Body of pancreas (tissue), 4 donors: ENCODE measurements at regions not wholly inside any gene's neighbourhood (a gene's known extent, or its start where the extent isn't known, plus 50 kb on each side); places are given as distances from the start of the nearest gene placed in this dataset.

Experiments
- ATAC-seq: fragments of 150-250 bp; one replicate; pipeline ENCODE4 v1.9.1; 2016
- DNase-seq, 4 donors: peaks; one replicate each; pipeline ENCODE4 v3.0.0-alpha.2; 2019
- H3K27ac ChIP-seq, 4 donors: fragments of 200-600 bp; sonication (generic); 1 replicate in 3 of 4; 2 replicates in 1 of 4; pipeline versions ENCODE4 v1.5.1 to v1.6.1; 2016 to 2019; ENCODE audit warnings: mild to moderate bottlenecking in 1 of 4, mixed read lengths in 1 of 4, moderate library complexity in 1 of 4
- H3K27me3 ChIP-seq, 2 donors: fragments of 200-600 bp; sonication (generic); one replicate each; pipeline ENCODE4 v1.6.0; 2016; ENCODE audit warnings: mild to moderate bottlenecking in 1 of 2
- H3K36me3 ChIP-seq, 2 donors: fragments of 200-600 bp; sonication (generic); replicated peaks in 1 of 2; 2 replicates each; pipeline ENCODE4 v1.5.1; 2016; ENCODE audit warnings: low read depth in 2 of 2; ENCODE audit not compliant: insufficient read depth in 1 of 2
- H3K4me1 ChIP-seq: fragments of 200-600 bp; sonication (generic); one replicate; pipeline ENCODE4 v1.6.0; 2016
- H3K4me3 ChIP-seq, 2 donors: fragments of 200-600 bp; sonication (generic); 1 replicate in 1 of 2; 2 replicates in 1 of 2; pipeline ENCODE4 v1.5.1; 2016 to 2019
- H3K9me3 ChIP-seq, 3 donors: fragments of 200-600 bp; sonication (generic); 1 replicate in 2 of 3; 2 replicates in 1 of 3; pipeline ENCODE4 v1.5.1; 2016
- POLR2A ChIP-seq, 3 donors: fragments of 450-650 bp; IDR thresholded peaks; one replicate each; pipeline ENCODE4 v1.6.1; 2016; ENCODE audit warnings: antibody characterized with exemption in 3 of 3, mild to moderate bottlenecking in 2 of 3
- WGBS, 2 donors: methylation state at CpG; one replicate each; pipeline ENCODE4 v1.1.5; 2017; 5-methylcytosine and 5-hydroxymethylcytosine counted together
- intact Hi-C: fragments of 100-400 bp; cut with DNase I; formaldehyde crosslinking; loops from one replicate; pipeline ENCODE4 v1.15.1; 2023
- TF ChIP-seq, protein P1 (sequence below), 7 experiments: fragments of 450-650 bp in 4 of 7; fragments of 200-600 bp in 3 of 7; sonication (generic) in 3 of 7; IDR thresholded peaks; one replicate each; pipeline ENCODE4 v1.5.1; 2016 to 2019; ENCODE audit warnings: antibody characterized with exemption in 7 of 7

DNA sequence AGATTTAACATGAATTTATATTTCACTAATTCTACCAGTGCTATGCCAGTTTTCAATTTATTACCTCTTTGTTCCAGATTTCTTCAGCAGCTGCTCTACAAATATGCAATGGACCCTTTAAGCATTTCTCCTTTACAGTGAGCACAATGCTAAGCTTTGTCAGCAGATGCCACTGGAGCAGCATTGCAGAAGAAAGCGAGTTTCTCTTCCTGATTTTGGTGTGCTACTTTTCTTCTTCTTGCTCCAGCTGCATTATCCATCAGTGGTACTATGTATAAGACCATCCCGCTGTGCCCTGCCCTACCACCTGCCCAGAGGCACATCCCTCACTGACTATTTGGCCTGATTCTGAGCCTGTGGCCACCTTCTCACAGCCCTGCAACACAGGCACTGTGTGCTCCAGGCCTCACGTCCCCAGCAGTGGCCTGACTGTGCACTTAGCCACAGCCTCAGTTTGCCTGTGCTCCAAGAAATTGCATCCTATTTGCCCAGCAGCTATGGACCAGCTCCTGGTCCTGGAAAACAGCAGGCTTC is 84.1 kb downstream of the TNFAIP3 start:
- DNase-seq = no peak
- TF ChIP-seq, protein P1, sequence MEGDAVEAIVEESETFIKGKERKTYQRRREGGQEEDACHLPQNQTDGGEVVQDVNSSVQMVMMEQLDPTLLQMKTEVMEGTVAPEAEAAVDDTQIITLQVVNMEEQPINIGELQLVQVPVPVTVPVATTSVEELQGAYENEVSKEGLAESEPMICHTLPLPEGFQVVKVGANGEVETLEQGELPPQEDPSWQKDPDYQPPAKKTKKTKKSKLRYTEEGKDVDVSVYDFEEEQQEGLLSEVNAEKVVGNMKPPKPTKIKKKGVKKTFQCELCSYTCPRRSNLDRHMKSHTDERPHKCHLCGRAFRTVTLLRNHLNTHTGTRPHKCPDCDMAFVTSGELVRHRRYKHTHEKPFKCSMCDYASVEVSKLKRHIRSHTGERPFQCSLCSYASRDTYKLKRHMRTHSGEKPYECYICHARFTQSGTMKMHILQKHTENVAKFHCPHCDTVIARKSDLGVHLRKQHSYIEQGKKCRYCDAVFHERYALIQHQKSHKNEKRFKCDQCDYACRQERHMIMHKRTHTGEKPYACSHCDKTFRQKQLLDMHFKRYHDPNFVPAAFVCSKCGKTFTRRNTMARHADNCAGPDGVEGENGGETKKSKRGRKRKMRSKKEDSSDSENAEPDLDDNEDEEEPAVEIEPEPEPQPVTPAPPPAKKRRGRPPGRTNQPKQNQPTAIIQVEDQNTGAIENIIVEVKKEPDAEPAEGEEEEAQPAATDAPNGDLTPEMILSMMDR (IDR thresholded peaks at IDR 0.05) = no peak
- no peak for TF ChIP-seq POLR2A (IDR thresholded peaks at IDR 0.05)
- no peak for ATAC-seq
- Histone ChIP-seq H3K36me3 (no peaks in the 10 kb centered on the region), H3K27me3 (no peaks in the 10 kb centered on the region), H3K9me3 (no peaks in the 10 kb centered on the region), H3K4me1 (no peaks in the 10 kb centered on the region), H3K27ac (no peak overlapping the region), H3K4me3 (no peak overlapping the region)
- intact Hi-C loops = no loop called here
- WGBS, 2 donors = 68 to 84% methylated on average over 3 of the region's 3 CpGs

DNA sequence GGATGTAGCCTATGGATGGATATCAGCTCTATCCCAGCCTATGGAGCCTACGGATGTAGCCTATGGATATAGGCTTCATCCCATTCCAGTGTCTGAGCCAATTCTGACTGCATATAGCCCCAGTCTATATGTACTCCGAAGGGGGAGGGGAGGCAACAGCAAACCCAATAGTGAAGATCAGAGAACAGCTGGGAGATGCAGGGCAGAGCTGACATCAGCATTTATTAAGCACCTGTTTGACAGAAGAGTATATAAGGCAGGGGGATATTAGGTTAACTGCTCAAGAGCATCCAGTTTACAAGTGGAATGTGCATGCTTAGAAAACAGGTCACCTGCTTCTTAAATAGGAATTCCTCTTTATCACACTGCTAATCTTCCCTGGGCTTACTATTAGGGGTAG is 85.2 kb downstream of the TNFAIP3 start:
- intact Hi-C loops = no loop called here
- TF ChIP-seq POLR2A (IDR thresholded peaks at IDR 0.05) = no peak
- TF ChIP-seq, protein P1 (IDR thresholded peaks at IDR 0.05) = no peak
- DNase-seq = no peak
- ATAC-seq = no peak
- Histone ChIP-seq H3K36me3 (no peaks in the 10 kb centered on the region), H3K27ac (no peak overlapping the region), H3K4me1 (no peaks in the 10 kb centered on the region), H3K27me3 (no peaks in the 10 kb centered on the region), H3K9me3 (no peaks in the 10 kb centered on the region), H3K4me3 (no peak overlapping the region)
- WGBS, 2 donors = 64 to 69% methylated on average over 2 of the region's 2 CpGs

DNA sequence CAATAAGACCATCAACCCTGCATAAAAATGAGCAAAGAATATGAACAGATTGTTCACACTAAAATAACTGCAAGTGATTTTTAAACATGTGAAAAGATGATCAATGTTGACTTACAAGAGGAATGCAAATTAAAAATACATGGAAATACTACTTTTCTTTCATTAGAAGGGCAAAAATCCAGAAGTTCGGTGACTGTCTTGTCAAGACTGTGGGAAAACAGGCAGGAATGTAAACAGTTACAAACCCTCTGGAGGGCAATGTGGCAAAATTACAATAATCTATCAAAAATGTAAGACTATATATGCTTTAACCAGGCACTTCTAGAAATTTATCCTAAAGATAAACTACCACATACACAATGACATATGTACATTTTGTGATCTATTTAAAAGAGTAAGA is 86.7 kb downstream of the TNFAIP3 start:
- intact Hi-C loops = no loop called here
- H3K9me3 ChIP-seq = no peaks in the 10 kb centered on the region
- DNase-seq = no peak
- H3K27ac ChIP-seq = no peak overlapping the region
- WGBS, 2 donors = 0% methylated on average over 1 of the region's 1 CpG
- no peaks in the 10 kb centered on the region for H3K27me3 ChIP-seq
- H3K4me1 ChIP-seq = no peaks in the 10 kb centered on the region
- no peak for TF ChIP-seq POLR2A (IDR thresholded peaks at IDR 0.05)
- TF ChIP-seq, protein P1 (IDR thresholded peaks at IDR 0.05) = no peak
- H3K36me3 ChIP-seq = no peaks in the 10 kb centered on the region
- no peak overlapping the region for H3K4me3 ChIP-seq
- ATAC-seq = no peak

DNA sequence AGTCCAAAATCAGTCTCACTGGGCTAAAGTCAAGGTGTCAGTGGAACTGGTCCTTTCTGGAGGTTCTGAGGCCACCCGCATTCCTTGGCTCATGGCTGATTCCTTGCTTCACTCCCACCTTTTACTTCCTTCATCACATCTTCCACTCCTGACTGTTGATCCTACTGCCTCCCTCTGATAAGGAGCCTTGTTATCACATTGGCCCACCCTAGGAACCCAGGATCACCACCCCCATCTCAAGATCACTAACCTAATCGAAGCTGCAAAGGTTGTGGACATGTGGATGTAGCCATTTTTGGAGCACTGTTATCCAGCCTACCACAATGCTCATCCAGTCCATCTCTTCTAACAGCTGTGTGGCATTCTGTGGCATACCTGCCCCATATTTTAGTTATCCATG is 87.2 kb downstream of the TNFAIP3 start:
- no peak overlapping the region for H3K4me3 ChIP-seq
- no peaks in the 10 kb centered on the region for H3K4me1 ChIP-seq
- intact Hi-C loops = no loop called here
- no peaks in the 10 kb centered on the region for H3K9me3 ChIP-seq
- H3K36me3 ChIP-seq = no peaks in the 10 kb centered on the region
- ATAC-seq = no peak
- H3K27ac ChIP-seq = no peak overlapping the region
- DNase-seq = no peak
- 84 to 93% methylated on average over 2 of the region's 2 CpGs for WGBS, 2 donors
- TF ChIP-seq POLR2A (IDR thresholded peaks at IDR 0.05) = no peak
- TF ChIP-seq, protein P1 (IDR thresholded peaks at IDR 0.05) = no peak
- H3K27me3 ChIP-seq = no peaks in the 10 kb centered on the region

DNA sequence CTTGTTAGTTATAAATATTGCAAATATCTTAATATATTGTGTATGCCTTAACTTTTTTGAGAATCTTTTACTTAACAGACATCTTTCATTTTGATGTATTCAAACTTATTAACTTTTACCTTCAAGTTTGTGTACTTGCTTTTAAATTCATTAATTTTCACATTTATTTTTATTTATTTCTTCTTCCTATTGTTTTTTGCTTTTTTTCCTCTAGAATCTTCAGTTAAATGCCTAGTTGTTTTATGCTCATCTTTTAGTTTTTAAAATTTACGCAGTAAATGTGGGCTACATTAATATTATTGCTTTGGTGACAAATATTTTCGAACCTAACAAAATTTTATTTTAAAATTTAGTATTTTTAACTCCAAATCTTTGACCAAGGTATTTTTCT is 89.0 kb downstream of the TNFAIP3 start:
- H3K9me3 ChIP-seq = no peaks in the 10 kb centered on the region
- H3K27me3 ChIP-seq = no peaks in the 10 kb centered on the region
- no peak overlapping the region for H3K27ac ChIP-seq
- no peak overlapping the region for H3K4me3 ChIP-seq
- no peak for ATAC-seq
- no peak for DNase-seq
- TF ChIP-seq, protein P1 (IDR thresholded peaks at IDR 0.05) = no peak
- TF ChIP-seq POLR2A (IDR thresholded peaks at IDR 0.05) = no peak
- intact Hi-C loops = no loop called here
- 79 to 94% methylated on average over 2 of the region's 2 CpGs for WGBS, 2 donors
- H3K4me1 ChIP-seq = no peaks in the 10 kb centered on the region
- H3K36me3 ChIP-seq = no peaks in the 10 kb centered on the region
